Right atrium auricular region (tissue), 2 donors: ENCODE measurements at regions not wholly inside any gene's neighbourhood (a gene's known extent, or its start where the extent isn't known, plus 50 kb on each side); places are given as distances from the start of the nearest gene placed in this dataset.

Experiments used
- DNase-seq: peaks from one replicate; pipeline ENCODE4 v3.0.0-alpha.2; 2019; ENCODE audit warnings: low spot score
- H3K27ac ChIP-seq, 2 donors: fragments of 200-600 bp; sonication (generic); 1 replicate in 1 of 2; 2 replicates in 1 of 2; pipeline ENCODE4 v1.5.1; 2016 to 2019
- H3K27me3 ChIP-seq, 2 donors: fragments of 200-600 bp; sonication (generic); one replicate each; pipeline versions ENCODE4 v1.5.1 to v1.6.0; 2017 to 2019
- H3K36me3 ChIP-seq: fragments of 200-600 bp; sonication (generic); one replicate; pipeline ENCODE4 v1.5.1; 2016
- H3K4me1 ChIP-seq, 2 donors: fragments of 200-600 bp; sonication (generic); one replicate each; pipeline versions ENCODE4 v1.5.1 to v1.6.0; 2017 to 2019
- H3K4me3 ChIP-seq, 2 donors: fragments of 200-600 bp; sonication (generic); 1 replicate in 1 of 2; 2 replicates in 1 of 2; pipeline ENCODE4 v1.5.1; 2017 to 2019; ENCODE audit warnings: mild to moderate bottlenecking in 1 of 2, moderate library complexity in 1 of 2
- H3K9me3 ChIP-seq, 2 donors: fragments of 200-600 bp; sonication (generic); one replicate each; pipeline ENCODE4 v1.5.1; 2019
- TF ChIP-seq, protein P1 (sequence below), 2 donors: fragments of 200-600 bp; sonication (generic); IDR thresholded peaks; one replicate each; pipeline ENCODE4 v1.5.1; 2019; ENCODE audit warnings: antibody characterized with exemption in 2 of 2

DNA sequence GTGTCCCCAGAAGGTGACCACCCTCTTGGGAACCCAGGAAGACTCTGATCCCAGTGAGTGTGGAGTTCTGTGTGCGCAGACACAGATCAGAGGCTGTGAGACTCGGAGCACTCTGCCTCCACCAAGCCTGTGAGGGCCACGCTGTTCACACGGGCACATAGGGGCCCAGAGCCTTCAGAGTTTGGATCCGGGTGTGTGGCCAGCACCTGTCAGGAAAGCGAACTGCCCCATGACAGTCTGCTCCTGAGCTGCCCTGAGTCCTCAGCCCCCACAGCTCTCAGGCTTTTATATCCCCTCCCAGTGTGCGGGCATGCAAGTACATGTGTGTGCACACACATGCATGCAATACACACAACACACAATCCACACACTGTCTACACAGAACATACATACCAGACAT, 161.8 kb upstream of the IRX2 start:
- Histone ChIP-seq H3K9me3 (no peaks in the 10 kb centered on the region), H3K27ac (no peak overlapping the region), H3K36me3 (no peaks in the 10 kb centered on the region), H3K27me3 (no peaks in the 10 kb centered on the region), H3K4me1 (no peaks in the 10 kb centered on the region), H3K4me3 (no peak overlapping the region)
- TF ChIP-seq, protein P1, sequence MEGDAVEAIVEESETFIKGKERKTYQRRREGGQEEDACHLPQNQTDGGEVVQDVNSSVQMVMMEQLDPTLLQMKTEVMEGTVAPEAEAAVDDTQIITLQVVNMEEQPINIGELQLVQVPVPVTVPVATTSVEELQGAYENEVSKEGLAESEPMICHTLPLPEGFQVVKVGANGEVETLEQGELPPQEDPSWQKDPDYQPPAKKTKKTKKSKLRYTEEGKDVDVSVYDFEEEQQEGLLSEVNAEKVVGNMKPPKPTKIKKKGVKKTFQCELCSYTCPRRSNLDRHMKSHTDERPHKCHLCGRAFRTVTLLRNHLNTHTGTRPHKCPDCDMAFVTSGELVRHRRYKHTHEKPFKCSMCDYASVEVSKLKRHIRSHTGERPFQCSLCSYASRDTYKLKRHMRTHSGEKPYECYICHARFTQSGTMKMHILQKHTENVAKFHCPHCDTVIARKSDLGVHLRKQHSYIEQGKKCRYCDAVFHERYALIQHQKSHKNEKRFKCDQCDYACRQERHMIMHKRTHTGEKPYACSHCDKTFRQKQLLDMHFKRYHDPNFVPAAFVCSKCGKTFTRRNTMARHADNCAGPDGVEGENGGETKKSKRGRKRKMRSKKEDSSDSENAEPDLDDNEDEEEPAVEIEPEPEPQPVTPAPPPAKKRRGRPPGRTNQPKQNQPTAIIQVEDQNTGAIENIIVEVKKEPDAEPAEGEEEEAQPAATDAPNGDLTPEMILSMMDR (IDR thresholded peaks at IDR 0.05), result no peak
- DNase-seq, result peak; percentile 18

DNA sequence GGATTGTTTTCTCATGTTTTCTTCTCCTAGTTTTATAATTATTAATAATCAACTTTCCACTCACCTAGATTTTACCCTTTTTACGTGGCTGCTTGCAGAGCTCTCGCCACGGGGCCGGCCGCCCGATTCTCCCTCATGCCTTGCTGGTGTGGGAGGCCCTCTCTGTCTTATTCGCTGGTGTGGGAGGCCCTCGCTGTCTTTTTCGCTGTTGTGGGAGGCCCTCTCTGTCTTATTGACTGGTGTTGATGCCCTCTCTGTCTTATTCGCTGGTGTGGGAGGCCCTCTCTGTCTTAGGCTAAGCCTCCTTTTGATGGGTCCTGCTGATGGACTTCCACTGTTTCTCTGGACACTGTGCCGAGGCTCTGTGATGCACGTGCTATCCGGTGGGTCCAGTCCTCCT, 161.3 kb upstream of the IRX2 start:
- no peaks in the 10 kb centered on the region for H3K9me3 ChIP-seq
- peak; percentile 21 for DNase-seq

DNA sequence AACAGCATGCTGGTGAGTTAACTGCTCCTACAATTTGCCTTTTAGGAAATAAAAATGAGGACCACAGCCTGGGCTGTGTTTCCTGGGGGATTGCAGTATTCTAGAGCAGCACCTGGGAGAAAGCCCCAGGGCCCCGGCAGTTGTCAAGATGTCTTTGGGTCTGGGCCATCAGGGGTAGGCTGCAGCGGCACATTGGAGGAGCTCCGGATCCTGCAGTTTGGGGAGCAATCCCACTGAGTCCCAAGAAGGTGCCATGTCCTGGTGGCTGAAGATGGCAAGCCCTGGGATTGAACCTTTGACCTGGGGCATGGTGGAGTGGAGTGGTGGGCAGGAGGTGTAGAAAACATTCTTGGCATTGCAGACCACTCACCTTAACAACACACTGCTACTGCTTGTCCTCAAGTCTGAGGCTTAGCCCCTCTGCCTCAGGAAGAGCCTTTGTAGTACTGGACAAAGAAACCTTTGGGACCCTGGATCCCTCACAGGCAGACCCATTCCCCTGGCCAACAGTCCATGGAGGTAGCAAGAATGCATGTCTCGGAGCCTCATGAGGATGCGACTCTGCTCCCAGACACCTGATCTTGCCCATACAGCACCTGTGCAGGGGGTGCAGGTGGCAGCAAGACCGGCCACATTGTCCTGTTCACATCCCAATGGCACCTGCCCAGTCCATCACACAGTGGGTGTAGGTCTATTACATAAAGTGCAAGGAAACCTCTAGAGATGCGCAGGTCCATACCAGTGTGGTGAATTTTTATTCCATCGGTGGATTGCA, 159.1 kb upstream of the IRX2 start:
- Histone ChIP-seq H3K27me3 (no peaks in the 10 kb centered on the region), H3K4me1 (no peaks in the 10 kb centered on the region), H3K27ac (no peak overlapping the region), H3K9me3 (no peaks in the 10 kb centered on the region), H3K36me3 (no peaks in the 10 kb centered on the region), H3K4me3 (no peak overlapping the region)
- peak; percentile 53 for DNase-seq
- TF ChIP-seq, protein P1 (IDR thresholded peaks at IDR 0.05), result no peak

More for the DNA sequence above, 161.3 kb upstream of the IRX2 start:
- TF ChIP-seq, protein P1 (IDR thresholded peaks at IDR 0.05), result no peak
- Histone ChIP-seq H3K4me3 (no peak overlapping the region), H3K36me3 (no peaks in the 10 kb centered on the region), H3K27ac (no peak overlapping the region), H3K27me3 (no peaks in the 10 kb centered on the region), H3K4me1 (no peaks in the 10 kb centered on the region)

DNA sequence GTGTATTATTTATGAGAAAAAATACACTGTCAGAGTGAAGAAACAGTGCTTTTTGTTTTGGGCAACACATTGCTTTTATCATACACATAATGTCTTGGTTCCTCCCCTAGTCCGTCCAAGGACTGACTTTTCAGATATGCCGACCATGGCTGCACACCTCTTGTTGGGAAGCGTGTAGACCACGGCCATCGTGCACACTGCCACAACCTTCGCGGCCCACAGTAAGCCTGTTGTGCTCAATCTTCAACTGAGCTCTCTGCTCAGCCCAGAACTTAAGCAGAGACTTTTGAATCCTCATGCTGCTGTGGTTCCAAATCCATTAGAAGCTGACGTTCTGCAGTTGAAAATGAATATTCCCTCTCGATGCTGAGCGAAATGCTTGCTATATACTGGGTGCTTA, 157.6 kb upstream of the IRX2 start:
- H3K27me3 ChIP-seq, result no peaks in the 10 kb centered on the region
- DNase-seq, result no peak
- TF ChIP-seq, protein P1 (IDR thresholded peaks at IDR 0.05), result no peak
- H3K4me3 ChIP-seq, result no peak overlapping the region
- no peaks in the 10 kb centered on the region for H3K36me3 ChIP-seq
- no peak overlapping the region for H3K27ac ChIP-seq
- H3K9me3 ChIP-seq, result no peaks in the 10 kb centered on the region
- H3K4me1 ChIP-seq, result no peaks in the 10 kb centered on the region

DNA sequence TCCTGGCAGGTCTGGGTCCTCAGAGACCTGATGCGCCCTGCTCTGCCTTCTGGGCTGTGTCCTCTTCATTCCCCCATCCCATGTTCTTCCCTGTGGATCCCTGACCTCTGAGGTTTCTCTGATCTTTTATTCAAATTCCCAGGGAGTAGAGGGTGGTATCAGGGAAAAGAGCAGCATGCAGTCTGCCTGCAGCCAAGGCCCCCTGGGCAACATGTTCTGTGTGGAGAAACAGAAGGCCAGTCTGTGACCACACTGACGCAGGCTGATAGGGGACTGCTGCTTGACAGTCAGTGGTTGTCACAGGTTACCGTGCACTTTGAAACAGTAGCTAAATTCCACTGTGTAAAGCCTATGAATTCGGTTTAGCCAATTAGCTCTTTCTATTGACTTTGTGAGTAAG, 156.6 kb upstream of the IRX2 start:
- no peak overlapping the region for H3K4me3 ChIP-seq
- H3K36me3 ChIP-seq, result no peaks in the 10 kb centered on the region
- no peaks in the 10 kb centered on the region for H3K9me3 ChIP-seq
- H3K27me3 ChIP-seq, result no peaks in the 10 kb centered on the region
- no peaks in the 10 kb centered on the region for H3K4me1 ChIP-seq
- DNase-seq, result no peak
- H3K27ac ChIP-seq, result no peak overlapping the region
- TF ChIP-seq, protein P1 (IDR thresholded peaks at IDR 0.05), result no peak
